GM23338 (cell line): ENCODE measurements at regions not wholly inside any gene's neighbourhood (a gene's known extent, or its start where the extent isn't known, plus 50 kb on each side); places are given as distances from the start of the nearest gene placed in this dataset.

Source experiments
- ATAC-seq: fragments of 200-7000 bp; cut with Tn5 transposase; 3 replicates; pipeline ENCODE4 v1.9.1; 2020
- DNase-seq: peaks from one replicate; pipeline ENCODE4 v3.0.0-alpha.2; 2015; ENCODE audit warnings: low spot score
- H2AFZ ChIP-seq: fragments of 200-600 bp; sonication (generic); 2 replicates; pipeline ENCODE4 v1.8.0; 2016; ENCODE audit warnings: antibody characterized with exemption, mild to moderate bottlenecking, moderate library complexity
- H3F3A ChIP-seq: fragments of 200-600 bp; sonication (generic); replicated peaks from 2 replicates; pipeline ENCODE4 v1.8.0; 2017; ENCODE audit warnings: antibody characterized with exemption, mixed run types, low read depth
- H3K27ac ChIP-seq: fragments of 200-600 bp; sonication (generic); 2 replicates; pipeline ENCODE4 v1.6.1; 2016; ENCODE audit warnings: low read depth
- H3K27me3 ChIP-seq: fragments of 200-600 bp; sonication (generic); 2 replicates; pipeline ENCODE4 v1.8.0; 2016; ENCODE audit warnings: mild to moderate bottlenecking, mixed run types, moderate library complexity; ENCODE audit not compliant: insufficient read depth
- H3K36me3 ChIP-seq: fragments of 200-600 bp; sonication (generic); 2 replicates; pipeline ENCODE4 v1.8.0; 2016; ENCODE audit warnings: mild to moderate bottlenecking; ENCODE audit not compliant: insufficient read depth
- H3K4me1 ChIP-seq: fragments of 200-600 bp; sonication (generic); 2 replicates; pipeline ENCODE4 v1.8.0; 2016; ENCODE audit warnings: mild to moderate bottlenecking, moderate library complexity; ENCODE audit not compliant: insufficient read depth
- H3K4me2 ChIP-seq: fragments of 200-600 bp; sonication (generic); 2 replicates; pipeline ENCODE4 v1.7.1; 2017; ENCODE audit warnings: mixed run types
- H3K4me3 ChIP-seq: fragments of 200-600 bp; sonication (generic); 2 replicates; pipeline ENCODE4 v1.6.1; 2016; ENCODE audit warnings: mixed run types
- H3K79me2 ChIP-seq: fragments of 200-600 bp; sonication (generic); replicated peaks from 2 replicates; pipeline ENCODE4 v1.8.0; 2017; ENCODE audit warnings: mild to moderate bottlenecking; ENCODE audit not compliant: insufficient read depth
- H3K9me2 ChIP-seq: fragments of 200-600 bp; sonication (generic); 2 replicates; pipeline ENCODE4 v1.8.0; 2017; ENCODE audit not compliant: insufficient read depth
- H4K20me1 ChIP-seq: fragments of 200-600 bp; sonication (generic); replicated peaks from 2 replicates; pipeline ENCODE4 v1.8.0; 2017; ENCODE audit warnings: mild to moderate bottlenecking; ENCODE audit not compliant: insufficient read depth
- H3K27ac Mint-ChIP-seq: 2 replicates; pipeline ENCODE4 v1.8.0; 2020; ENCODE audit warnings: inconsistent platforms, mild to moderate bottlenecking, moderate library complexity, mixed read lengths
- H3K27me3 Mint-ChIP-seq: 3 replicates; pipeline ENCODE4 v1.8.0; 2022; ENCODE audit warnings: low read depth, mild to moderate bottlenecking, moderate library complexity, mixed read lengths, inconsistent platforms; ENCODE audit not compliant: insufficient read depth, poor library complexity
- H3K36me3 Mint-ChIP-seq: 3 replicates; pipeline ENCODE4 v1.8.0; 2021; ENCODE audit warnings: low read depth, mild to moderate bottlenecking, inconsistent platforms, moderate library complexity, mixed read lengths
- H3K4me1 Mint-ChIP-seq: 3 replicates; pipeline ENCODE4 v1.8.0; 2020; ENCODE audit warnings: mild to moderate bottlenecking, inconsistent platforms, mixed read lengths
- H3K4me3 Mint-ChIP-seq: 3 replicates; pipeline ENCODE4 v1.8.0; 2021; ENCODE audit warnings: moderate library complexity, mild to moderate bottlenecking, inconsistent platforms, mixed read lengths
- H3K9me3 Mint-ChIP-seq: 3 replicates; pipeline ENCODE4 v1.8.0; 2020; ENCODE audit warnings: moderate library complexity, mild to moderate bottlenecking, inconsistent platforms, mixed read lengths
- CREB1 ChIP-seq: fragments of 250-450 bp; sonication (Bioruptor Pico); IDR thresholded peaks from 2 replicates; pipeline ENCODE4 v1.5.0; 2020; ENCODE audit warnings: low read depth, mild to moderate bottlenecking, moderate library complexity
- EZH2 ChIP-seq: fragments of 200-600 bp; sonication (generic); IDR thresholded peaks from one replicate; pipeline ENCODE4 v1.8.0; 2017; ENCODE audit warnings: antibody characterized with exemption, mild to moderate bottlenecking, low read depth; ENCODE audit not compliant: unreplicated experiment
- EZH2phosphoT487 ChIP-seq: fragments of 200-600 bp; sonication (generic); IDR thresholded peaks from one replicate; pipeline ENCODE4 v1.8.1; 2018; ENCODE audit warnings: antibody characterized with exemption; ENCODE audit not compliant: unreplicated experiment
- JUNB ChIP-seq: IDR thresholded peaks from one replicate; pipeline ENCODE4 v1.6.1; 2016; ENCODE audit warnings: antibody characterized with exemption; ENCODE audit not compliant: unreplicated experiment
- NANOG ChIP-seq: IDR thresholded peaks from 2 replicates; pipeline ENCODE4 v1.6.1; 2016; ENCODE audit warnings: antibody characterized with exemption, borderline replicate concordance
- POLR2AphosphoS5 ChIP-seq: IDR thresholded peaks from 2 replicates; pipeline ENCODE4 v1.6.1; 2016; ENCODE audit warnings: antibody characterized with exemption, low read depth
- STAT1 ChIP-seq: IDR thresholded peaks from one replicate; pipeline ENCODE4 v1.6.1; 2016; ENCODE audit warnings: antibody characterized with exemption; ENCODE audit not compliant: unreplicated experiment
- ZNF114 ChIP-seq: fragments of 250-450 bp; sonication (Bioruptor Pico); IDR thresholded peaks from 2 replicates; pipeline ENCODE4 v1.5.0; 2020; ENCODE audit warnings: mild to moderate bottlenecking, moderate library complexity
- ZNF331 ChIP-seq: fragments of 250-450 bp; sonication (Bioruptor Pico); IDR thresholded peaks from 2 replicates; pipeline ENCODE4 v1.5.0; 2020; ENCODE audit warnings: low read depth, mild to moderate bottlenecking, moderate library complexity
- TF ChIP-seq, protein P1 (sequence below): IDR thresholded peaks from one replicate; pipeline ENCODE4 v1.6.1; 2018; ENCODE audit warnings: antibody characterized with exemption; ENCODE audit not compliant: unreplicated experiment
- TF ChIP-seq, protein P2 (sequence below): IDR thresholded peaks from 2 replicates; pipeline ENCODE4 v1.6.1; 2016; ENCODE audit warnings: antibody characterized with exemption
- TF ChIP-seq, protein P3 (sequence below), 2 experiments: fragments of 200-600 bp in 1 of 2; sonication (generic) in 1 of 2; conservative IDR thresholded peaks; 2 replicates each; pipeline versions ENCODE4 v1.5.1 to v1.6.1; 2016 to 2017; ENCODE audit warnings: antibody characterized with exemption in 2 of 2, low read depth in 2 of 2, mild to moderate bottlenecking in 2 of 2, moderate library complexity in 1 of 2
- TF ChIP-seq, protein P4 (sequence below): fragments of 250-450 bp; sonication (Bioruptor Pico); IDR thresholded peaks from 2 replicates; pipeline ENCODE4 v1.5.0; 2020; ENCODE audit warnings: mild to moderate bottlenecking, moderate library complexity

DNA sequence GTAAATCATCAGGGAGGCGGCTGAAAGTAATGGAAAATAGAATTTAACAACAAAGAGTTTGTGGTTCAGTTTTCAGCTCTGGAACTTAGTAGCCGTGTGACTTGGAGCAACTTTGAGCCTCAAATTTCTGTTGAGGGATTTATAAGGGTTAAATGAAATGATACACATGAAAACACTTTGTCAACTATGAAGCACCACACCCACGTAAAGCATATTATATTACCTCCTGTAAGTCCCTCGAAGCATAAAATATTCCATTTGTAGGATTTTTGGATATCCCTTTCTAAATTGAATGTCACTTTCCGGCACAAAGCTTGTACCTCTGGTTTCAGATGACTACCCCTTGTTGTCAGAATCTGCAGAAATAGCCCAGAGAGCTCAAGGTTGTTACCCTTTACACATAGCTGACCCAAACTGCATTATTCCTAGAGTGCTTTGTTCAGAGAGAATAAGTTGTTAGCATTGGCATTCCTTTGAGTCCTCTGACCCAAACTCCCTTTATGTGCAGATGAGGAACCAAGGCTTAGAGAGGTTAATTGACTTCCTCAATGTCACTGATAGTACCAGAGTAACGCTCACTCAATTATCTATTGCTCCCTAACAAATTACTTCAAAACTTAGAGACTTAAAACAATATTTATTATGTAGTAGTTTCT, 187.9 kb upstream of the UMPS start:
- H3K4me2 ChIP-seq = no peak overlapping the region
- H3K27ac ChIP-seq = no peak overlapping the region
- H3K36me3 ChIP-seq = no peaks in the 10 kb centered on the region
- H3K27ac Mint-ChIP-seq = no peak overlapping the region
- no peaks in the 10 kb centered on the region for H3F3A ChIP-seq
- H3K4me3 Mint-ChIP-seq = no peak overlapping the region
- ATAC-seq (peak; percentile 77), DNase-seq (peak; percentile 33)
- no peaks in the 10 kb centered on the region for H4K20me1 ChIP-seq
- H3K4me1 Mint-ChIP-seq = peaks cover 8% of the 10 kb centered on the region
- H3K9me3 Mint-ChIP-seq = no peaks in the 10 kb centered on the region
- no peak overlapping the region for H3K4me3 ChIP-seq
- H3K36me3 Mint-ChIP-seq = no peaks in the 10 kb centered on the region
- no peaks in the 10 kb centered on the region for H3K79me2 ChIP-seq
- H2AFZ ChIP-seq = no peak overlapping the region
- H3K4me1 ChIP-seq = peaks cover 10% of the 10 kb centered on the region
- TF ChIP-seq, protein P1, sequence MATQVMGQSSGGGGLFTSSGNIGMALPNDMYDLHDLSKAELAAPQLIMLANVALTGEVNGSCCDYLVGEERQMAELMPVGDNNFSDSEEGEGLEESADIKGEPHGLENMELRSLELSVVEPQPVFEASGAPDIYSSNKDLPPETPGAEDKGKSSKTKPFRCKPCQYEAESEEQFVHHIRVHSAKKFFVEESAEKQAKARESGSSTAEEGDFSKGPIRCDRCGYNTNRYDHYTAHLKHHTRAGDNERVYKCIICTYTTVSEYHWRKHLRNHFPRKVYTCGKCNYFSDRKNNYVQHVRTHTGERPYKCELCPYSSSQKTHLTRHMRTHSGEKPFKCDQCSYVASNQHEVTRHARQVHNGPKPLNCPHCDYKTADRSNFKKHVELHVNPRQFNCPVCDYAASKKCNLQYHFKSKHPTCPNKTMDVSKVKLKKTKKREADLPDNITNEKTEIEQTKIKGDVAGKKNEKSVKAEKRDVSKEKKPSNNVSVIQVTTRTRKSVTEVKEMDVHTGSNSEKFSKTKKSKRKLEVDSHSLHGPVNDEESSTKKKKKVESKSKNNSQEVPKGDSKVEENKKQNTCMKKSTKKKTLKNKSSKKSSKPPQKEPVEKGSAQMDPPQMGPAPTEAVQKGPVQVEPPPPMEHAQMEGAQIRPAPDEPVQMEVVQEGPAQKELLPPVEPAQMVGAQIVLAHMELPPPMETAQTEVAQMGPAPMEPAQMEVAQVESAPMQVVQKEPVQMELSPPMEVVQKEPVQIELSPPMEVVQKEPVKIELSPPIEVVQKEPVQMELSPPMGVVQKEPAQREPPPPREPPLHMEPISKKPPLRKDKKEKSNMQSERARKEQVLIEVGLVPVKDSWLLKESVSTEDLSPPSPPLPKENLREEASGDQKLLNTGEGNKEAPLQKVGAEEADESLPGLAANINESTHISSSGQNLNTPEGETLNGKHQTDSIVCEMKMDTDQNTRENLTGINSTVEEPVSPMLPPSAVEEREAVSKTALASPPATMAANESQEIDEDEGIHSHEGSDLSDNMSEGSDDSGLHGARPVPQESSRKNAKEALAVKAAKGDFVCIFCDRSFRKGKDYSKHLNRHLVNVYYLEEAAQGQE = no peak
- no peak for TF ChIP-seq NANOG
- no peak for TF ChIP-seq EZH2phosphoT487
- TF ChIP-seq, protein P2, sequence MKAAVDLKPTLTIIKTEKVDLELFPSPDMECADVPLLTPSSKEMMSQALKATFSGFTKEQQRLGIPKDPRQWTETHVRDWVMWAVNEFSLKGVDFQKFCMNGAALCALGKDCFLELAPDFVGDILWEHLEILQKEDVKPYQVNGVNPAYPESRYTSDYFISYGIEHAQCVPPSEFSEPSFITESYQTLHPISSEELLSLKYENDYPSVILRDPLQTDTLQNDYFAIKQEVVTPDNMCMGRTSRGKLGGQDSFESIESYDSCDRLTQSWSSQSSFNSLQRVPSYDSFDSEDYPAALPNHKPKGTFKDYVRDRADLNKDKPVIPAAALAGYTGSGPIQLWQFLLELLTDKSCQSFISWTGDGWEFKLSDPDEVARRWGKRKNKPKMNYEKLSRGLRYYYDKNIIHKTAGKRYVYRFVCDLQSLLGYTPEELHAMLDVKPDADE = no peak
- TF ChIP-seq POLR2AphosphoS5 = no peak
- TF ChIP-seq CREB1 (CRISPR knock-in tag) = no peak
- no peak for TF ChIP-seq EZH2
- TF ChIP-seq, protein P3, sequence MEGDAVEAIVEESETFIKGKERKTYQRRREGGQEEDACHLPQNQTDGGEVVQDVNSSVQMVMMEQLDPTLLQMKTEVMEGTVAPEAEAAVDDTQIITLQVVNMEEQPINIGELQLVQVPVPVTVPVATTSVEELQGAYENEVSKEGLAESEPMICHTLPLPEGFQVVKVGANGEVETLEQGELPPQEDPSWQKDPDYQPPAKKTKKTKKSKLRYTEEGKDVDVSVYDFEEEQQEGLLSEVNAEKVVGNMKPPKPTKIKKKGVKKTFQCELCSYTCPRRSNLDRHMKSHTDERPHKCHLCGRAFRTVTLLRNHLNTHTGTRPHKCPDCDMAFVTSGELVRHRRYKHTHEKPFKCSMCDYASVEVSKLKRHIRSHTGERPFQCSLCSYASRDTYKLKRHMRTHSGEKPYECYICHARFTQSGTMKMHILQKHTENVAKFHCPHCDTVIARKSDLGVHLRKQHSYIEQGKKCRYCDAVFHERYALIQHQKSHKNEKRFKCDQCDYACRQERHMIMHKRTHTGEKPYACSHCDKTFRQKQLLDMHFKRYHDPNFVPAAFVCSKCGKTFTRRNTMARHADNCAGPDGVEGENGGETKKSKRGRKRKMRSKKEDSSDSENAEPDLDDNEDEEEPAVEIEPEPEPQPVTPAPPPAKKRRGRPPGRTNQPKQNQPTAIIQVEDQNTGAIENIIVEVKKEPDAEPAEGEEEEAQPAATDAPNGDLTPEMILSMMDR (conservative IDR thresholded peaks at IDR 0.05; ENCODE audit: low read depth in 2 of 2) = no peak
- no peak for TF ChIP-seq JUNB
- TF ChIP-seq ZNF114 (CRISPR knock-in tag) = no peak
- TF ChIP-seq STAT1 = no peak
- TF ChIP-seq, protein P4, sequence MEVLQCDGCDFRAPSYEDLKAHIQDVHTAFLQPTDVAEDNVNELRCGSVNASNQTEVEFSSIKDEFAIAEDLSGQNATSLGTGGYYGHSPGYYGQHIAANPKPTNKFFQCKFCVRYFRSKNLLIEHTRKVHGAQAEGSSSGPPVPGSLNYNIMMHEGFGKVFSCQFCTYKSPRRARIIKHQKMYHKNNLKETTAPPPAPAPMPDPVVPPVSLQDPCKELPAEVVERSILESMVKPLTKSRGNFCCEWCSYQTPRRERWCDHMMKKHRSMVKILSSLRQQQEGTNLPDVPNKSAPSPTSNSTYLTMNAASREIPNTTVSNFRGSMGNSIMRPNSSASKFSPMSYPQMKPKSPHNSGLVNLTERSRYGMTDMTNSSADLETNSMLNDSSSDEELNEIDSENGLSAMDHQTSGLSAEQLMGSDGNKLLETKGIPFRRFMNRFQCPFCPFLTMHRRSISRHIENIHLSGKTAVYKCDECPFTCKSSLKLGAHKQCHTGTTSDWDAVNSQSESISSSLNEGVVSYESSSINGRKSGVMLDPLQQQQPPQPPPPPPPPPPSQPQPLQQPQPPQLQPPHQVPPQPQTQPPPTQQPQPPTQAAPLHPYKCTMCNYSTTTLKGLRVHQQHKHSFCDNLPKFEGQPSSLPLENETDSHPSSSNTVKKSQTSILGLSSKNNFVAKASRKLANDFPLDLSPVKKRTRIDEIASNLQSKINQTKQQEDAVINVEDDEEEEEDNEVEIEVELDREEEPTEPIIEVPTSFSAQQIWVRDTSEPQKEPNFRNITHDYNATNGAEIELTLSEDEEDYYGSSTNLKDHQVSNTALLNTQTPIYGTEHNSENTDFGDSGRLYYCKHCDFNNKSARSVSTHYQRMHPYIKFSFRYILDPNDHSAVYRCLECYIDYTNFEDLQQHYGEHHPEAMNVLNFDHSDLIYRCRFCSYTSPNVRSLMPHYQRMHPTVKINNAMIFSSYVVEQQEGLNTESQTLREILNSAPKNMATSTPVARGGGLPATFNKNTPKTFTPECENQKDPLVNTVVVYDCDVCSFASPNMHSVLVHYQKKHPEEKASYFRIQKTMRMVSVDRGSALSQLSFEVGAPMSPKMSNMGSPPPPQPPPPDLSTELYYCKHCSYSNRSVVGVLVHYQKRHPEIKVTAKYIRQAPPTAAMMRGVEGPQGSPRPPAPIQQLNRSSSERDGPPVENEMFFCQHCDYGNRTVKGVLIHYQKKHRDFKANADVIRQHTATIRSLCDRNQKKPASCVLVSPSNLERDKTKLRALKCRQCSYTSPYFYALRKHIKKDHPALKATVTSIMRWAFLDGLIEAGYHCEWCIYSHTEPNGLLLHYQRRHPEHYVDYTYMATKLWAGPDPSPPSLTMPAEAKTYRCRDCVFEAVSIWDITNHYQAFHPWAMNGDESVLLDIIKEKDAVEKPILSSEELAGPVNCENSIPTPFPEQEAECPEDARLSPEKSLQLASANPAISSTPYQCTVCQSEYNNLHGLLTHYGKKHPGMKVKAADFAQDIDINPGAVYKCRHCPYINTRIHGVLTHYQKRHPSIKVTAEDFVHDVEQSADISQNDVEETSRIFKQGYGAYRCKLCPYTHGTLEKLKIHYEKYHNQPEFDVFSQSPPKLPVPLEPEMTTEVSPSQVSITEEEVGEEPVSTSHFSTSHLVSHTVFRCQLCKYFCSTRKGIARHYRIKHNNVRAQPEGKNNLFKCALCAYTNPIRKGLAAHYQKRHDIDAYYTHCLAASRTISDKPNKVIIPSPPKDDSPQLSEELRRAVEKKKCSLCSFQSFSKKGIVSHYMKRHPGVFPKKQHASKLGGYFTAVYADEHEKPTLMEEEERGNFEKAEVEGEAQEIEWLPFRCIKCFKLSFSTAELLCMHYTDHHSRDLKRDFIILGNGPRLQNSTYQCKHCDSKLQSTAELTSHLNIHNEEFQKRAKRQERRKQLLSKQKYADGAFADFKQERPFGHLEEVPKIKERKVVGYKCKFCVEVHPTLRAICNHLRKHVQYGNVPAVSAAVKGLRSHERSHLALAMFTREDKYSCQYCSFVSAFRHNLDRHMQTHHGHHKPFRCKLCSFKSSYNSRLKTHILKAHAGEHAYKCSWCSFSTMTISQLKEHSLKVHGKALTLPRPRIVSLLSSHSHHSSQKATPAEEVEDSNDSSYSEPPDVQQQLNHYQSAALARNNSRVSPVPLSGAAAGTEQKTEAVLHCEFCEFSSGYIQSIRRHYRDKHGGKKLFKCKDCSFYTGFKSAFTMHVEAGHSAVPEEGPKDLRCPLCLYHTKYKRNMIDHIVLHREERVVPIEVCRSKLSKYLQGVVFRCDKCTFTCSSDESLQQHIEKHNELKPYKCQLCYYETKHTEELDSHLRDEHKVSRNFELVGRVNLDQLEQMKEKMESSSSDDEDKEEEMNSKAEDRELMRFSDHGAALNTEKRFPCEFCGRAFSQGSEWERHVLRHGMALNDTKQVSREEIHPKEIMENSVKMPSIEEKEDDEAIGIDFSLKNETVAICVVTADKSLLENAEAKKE (CRISPR knock-in tag) = no peak
- no peak for TF ChIP-seq ZNF331
- no peaks in the 10 kb centered on the region for H3K9me2 ChIP-seq
- H3K27me3 ChIP-seq = no peaks in the 10 kb centered on the region
- H3K27me3 Mint-ChIP-seq = peaks cover 2% of the 10 kb centered on the region
